ENCODE measurements at regions not wholly inside any gene's neighbourhood (a gene's known extent, or its start where the extent isn't known, plus 50 kb on each side); places are given as distances from the start of the nearest gene placed in this dataset.
A peak's percentile ranks its signal among the peaks of the same experiment; 100 is the strongest.

DNA sequence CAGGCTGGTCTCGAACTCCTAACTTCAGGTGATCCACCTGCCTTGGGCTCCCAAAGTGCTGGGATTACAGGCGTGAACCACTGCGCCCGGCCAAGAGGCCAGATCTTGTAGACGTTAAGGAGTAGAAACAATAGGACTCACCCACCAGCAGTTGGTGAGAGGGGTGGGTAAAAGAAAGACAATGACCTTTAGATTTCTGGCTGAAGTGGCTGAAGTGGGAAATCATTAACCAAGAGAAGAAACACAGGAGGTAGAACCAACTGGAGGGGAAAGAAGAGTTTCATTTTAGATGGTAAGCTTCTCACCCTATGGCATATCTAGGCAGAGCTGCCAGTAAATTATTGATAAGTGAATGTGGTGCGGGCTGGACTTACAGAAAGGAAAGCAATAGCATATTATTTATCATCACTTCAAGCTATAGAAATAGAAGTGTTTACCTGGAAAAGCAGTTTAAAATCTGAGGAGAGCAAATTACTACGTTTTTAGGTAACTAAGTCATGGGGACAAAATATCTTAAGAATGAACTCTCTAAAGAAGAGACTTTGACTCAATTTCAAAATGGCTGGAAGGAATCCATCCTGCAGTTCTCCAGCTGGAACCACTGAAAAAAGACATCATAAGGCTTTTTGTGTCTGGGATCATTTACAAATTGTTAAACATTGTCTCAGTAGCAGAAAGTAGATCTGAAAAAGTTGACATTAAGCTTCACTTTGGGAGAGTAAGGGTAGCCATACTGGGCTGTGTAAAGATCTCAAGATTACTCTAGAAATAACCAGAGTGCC lies 109.6 kb downstream of the ALDH8A1 start:
- H3K27ac Mint-ChIP-seq: no peak overlapping the region
- ATAC-seq: no peak
- H3K4me1 Mint-ChIP-seq: no peaks in the 10 kb centered on the region
- H3K36me3 Mint-ChIP-seq (ENCODE audit: low read depth): no peaks in the 10 kb centered on the region
- H3K27me3 Mint-ChIP-seq: peaks cover 52% of the 10 kb centered on the region
- H3K9me3 ChIP-seq (ENCODE audit: control insufficient read depth, low read length, poor library complexity, severe bottlenecking): no peaks in the 10 kb centered on the region
- no peak for DNase-seq
- H3K4me3 Mint-ChIP-seq: no peak overlapping the region

DNA sequence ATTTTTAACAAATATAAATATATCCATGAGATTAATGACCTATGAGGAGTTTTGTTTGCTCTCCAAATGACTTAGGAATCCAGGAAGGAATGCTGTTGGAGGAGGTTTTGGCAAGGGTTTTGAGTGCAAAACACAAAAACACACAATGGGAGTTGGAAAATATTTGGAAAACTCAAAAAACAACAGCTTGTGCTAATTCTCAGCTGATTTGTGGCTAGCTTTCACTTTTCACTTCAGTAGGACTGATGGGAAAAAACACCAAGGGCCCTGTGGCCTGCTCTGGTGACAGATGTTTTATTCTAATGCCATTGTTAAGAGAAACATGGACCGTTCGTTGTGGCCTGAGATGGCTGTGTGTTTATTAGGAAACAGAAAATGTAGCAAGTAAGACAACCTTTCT lies 113.9 kb downstream of the ALDH8A1 start:
- H3K36me3 Mint-ChIP-seq (ENCODE audit: low read depth): no peaks in the 10 kb centered on the region
- DNase-seq (no peak), ATAC-seq (no peak)
- peaks cover 41% of the 10 kb centered on the region for H3K27me3 Mint-ChIP-seq
- H3K4me1 Mint-ChIP-seq: no peaks in the 10 kb centered on the region
- no peak overlapping the region for H3K4me3 Mint-ChIP-seq
- no peaks in the 10 kb centered on the region for H3K9me3 ChIP-seq (ENCODE audit: control insufficient read depth, low read length, poor library complexity, severe bottlenecking)
- H3K27ac Mint-ChIP-seq: no peak overlapping the region

DNA sequence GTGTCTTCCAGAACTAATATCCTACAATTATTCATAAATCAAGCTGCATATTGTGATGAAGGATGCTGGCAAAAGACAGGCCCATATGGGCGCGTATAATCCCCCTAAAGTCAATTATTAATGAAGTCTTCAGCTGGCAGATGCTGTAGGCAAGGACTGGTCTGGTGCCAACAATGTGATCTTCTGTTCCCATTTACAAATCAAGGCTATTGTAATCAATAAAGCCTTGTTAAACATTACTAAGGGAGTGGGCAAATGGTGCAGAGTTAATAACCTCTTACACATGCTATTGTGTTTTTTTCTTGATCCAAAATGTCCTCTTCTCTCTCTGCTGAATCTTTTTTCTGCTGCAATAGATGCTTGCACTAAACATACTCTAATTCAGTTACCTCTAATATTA lies 119.0 kb downstream of the ALDH8A1 start:
- H3K4me3 Mint-ChIP-seq: no peak overlapping the region
- H3K27me3 Mint-ChIP-seq: peaks cover 12% of the 10 kb centered on the region
- H3K9me3 ChIP-seq (ENCODE audit: control insufficient read depth, low read length, poor library complexity, severe bottlenecking): no peaks in the 10 kb centered on the region
- H3K4me1 Mint-ChIP-seq: no peaks in the 10 kb centered on the region
- no peaks in the 10 kb centered on the region for H3K36me3 Mint-ChIP-seq (ENCODE audit: low read depth)
- DNase-seq: no peak
- H3K27ac Mint-ChIP-seq: no peak overlapping the region
- no peak for ATAC-seq

- peaks cover 10% of the 10 kb centered on the region for H3K27me3 Mint-ChIP-seq
- no peak overlapping the region for H3K4me3 Mint-ChIP-seq
- H3K27ac Mint-ChIP-seq: no peak overlapping the region
- no peaks in the 10 kb centered on the region for H3K9me3 ChIP-seq (ENCODE audit: control insufficient read depth, low read length, poor library complexity, severe bottlenecking)
- no peaks in the 10 kb centered on the region for H3K4me1 Mint-ChIP-seq
- ATAC-seq (no peak), DNase-seq (no peak)
- no peaks in the 10 kb centered on the region for H3K36me3 Mint-ChIP-seq (ENCODE audit: low read depth)
These were observed 119.7 kb downstream of the ALDH8A1 start for GRCh38 chr6:134830194-134830593.

GRCh38 chr6:134828641-134829040 lies 121.3 kb downstream of the ALDH8A1 start:
- Mint-ChIP-seq H3K27me3 (peaks cover 12% of the 10 kb centered on the region), H3K27ac (no peak overlapping the region)

GRCh38 chr6:134826889-134827737 lies 122.8 kb downstream of the ALDH8A1 start:
- peaks cover 4% of the 10 kb centered on the region for H3K4me1 Mint-ChIP-seq
- DNase-seq (no peak), ATAC-seq (no peak)
- H3K9me3 ChIP-seq (ENCODE audit: control insufficient read depth, low read length, poor library complexity, severe bottlenecking): no peaks in the 10 kb centered on the region
- no peak overlapping the region for H3K27ac Mint-ChIP-seq
- no peaks in the 10 kb centered on the region for H3K36me3 Mint-ChIP-seq (ENCODE audit: low read depth)
- no peak overlapping the region for H3K4me3 Mint-ChIP-seq
- H3K27me3 Mint-ChIP-seq: peaks cover 20% of the 10 kb centered on the region

More at GRCh38 chr6:134828641-134829040, 121.3 kb downstream of the ALDH8A1 start:
- no peaks in the 10 kb centered on the region for H3K9me3 ChIP-seq (ENCODE audit: control insufficient read depth, low read length, poor library complexity, severe bottlenecking)
- DNase-seq: no peak
- ATAC-seq: no peak
- no peaks in the 10 kb centered on the region for H3K36me3 Mint-ChIP-seq (ENCODE audit: low read depth)
- no peaks in the 10 kb centered on the region for H3K4me1 Mint-ChIP-seq
- no peak overlapping the region for H3K4me3 Mint-ChIP-seq

DNA sequence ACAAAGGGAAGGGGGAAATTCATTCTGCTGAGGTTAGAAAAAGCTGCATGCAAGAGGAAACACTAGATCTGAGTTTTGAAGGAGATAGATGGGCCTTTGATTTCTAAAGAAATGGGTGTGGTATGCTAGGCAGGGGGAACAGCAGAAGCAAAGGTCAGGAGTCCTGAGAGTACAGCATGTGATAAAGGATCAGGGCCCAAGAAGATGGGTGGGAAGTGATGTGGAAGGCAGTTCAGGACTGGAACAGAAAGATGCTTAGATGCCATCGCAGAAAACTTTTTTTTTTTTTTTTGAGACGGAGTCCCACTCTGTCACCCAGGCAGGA lies 126.2 kb downstream of the ALDH8A1 start:
- H3K4me3 Mint-ChIP-seq: no peak overlapping the region
- H3K27ac Mint-ChIP-seq: no peak overlapping the region
- peaks cover 14% of the 10 kb centered on the region for H3K27me3 Mint-ChIP-seq
- H3K36me3 Mint-ChIP-seq (ENCODE audit: low read depth): no peaks in the 10 kb centered on the region
- no peak for ATAC-seq
- DNase-seq: no peak
- no peaks in the 10 kb centered on the region for H3K9me3 ChIP-seq (ENCODE audit: control insufficient read depth, low read length, poor library complexity, severe bottlenecking)
- peaks cover 4% of the 10 kb centered on the region for H3K4me1 Mint-ChIP-seq

GRCh38 chr6:134822920-134823709 lies 126.8 kb downstream of the ALDH8A1 start:
- no peaks in the 10 kb centered on the region for H3K9me3 ChIP-seq (ENCODE audit: control insufficient read depth, low read length, poor library complexity, severe bottlenecking)
- DNase-seq (no peak), ATAC-seq (peak; percentile 81)
- Mint-ChIP-seq H3K36me3 (ENCODE audit: low read depth) (no peaks in the 10 kb centered on the region), H3K4me3 (no peak overlapping the region), H3K27ac (no peak overlapping the region), H3K4me1 (peaks cover 4% of the 10 kb centered on the region), H3K27me3 (peaks cover 14% of the 10 kb centered on the region)

DNA sequence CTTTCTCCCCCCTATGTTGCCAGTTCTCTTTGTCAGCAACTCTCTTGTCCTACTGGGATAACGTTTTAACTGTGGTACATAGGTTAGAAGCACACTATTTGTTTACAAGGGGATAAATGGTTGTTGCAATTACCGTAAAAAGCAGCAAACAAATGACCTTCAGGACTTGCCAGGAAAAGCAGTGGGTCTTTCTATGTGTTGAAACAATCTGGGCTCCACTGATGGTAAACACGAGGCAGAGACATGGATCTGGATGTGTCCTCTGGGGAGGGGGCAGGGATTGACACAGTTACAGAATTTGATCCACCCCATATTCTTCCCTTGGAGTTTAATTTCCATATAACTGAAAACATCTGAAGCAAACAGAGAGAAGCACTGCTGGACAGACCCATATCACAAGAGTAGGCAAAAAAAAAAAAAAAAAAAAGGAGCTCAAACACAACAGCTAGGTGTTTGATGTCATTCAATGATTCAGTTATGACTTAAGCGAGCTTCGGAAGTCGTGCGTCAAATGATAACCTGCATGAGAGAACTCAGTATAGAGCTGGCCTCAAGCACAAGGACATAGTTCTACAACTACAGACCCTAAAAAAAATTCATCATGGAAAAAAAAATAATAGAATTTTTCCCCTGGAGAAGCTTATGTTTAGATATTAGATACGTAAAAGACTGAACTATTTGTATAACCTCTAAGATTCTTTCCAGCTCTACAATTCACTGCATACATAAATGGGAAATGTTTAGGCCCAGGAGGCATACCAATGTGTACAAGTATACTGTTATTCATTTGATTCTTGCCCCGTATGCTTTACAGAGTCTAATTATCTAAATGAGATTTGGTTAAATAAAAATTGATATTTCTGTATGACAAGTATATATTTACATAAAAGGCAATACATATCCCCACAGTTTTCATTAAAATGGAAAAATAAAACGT lies 127.7 kb downstream of the ALDH8A1 start:
- no peak for ATAC-seq
- no peak for DNase-seq
- H3K9me3 ChIP-seq (ENCODE audit: control insufficient read depth, low read length, poor library complexity, severe bottlenecking): no peaks in the 10 kb centered on the region
- peaks cover 14% of the 10 kb centered on the region for H3K27me3 Mint-ChIP-seq
- H3K4me3 Mint-ChIP-seq: no peak overlapping the region
- no peak overlapping the region for H3K27ac Mint-ChIP-seq
- H3K36me3 Mint-ChIP-seq (ENCODE audit: low read depth): no peaks in the 10 kb centered on the region
- H3K4me1 Mint-ChIP-seq: peaks cover 4% of the 10 kb centered on the region

DNA sequence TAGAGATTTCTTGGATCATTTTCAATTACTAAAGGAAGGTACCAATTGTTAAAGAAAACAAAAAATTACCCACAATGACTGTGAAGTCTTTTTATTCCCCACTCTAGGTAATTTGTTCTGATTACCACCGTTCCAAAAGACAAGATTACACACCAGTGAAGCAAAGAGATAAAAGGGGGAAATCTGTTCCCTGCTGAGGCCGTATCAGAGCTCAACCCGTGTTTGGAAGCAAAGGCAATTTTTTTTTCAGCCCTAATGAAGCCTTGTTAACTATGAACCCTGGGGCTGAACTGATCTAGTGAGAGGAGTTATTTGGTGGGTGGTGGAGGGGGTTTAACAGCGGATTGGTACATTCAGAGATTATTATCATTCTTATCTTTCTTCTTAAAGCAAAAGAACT lies 128.5 kb downstream of the ALDH8A1 start:
- no peaks in the 10 kb centered on the region for H3K36me3 Mint-ChIP-seq (ENCODE audit: low read depth)
- peaks cover 4% of the 10 kb centered on the region for H3K4me1 Mint-ChIP-seq
- DNase-seq: no peak
- no peaks in the 10 kb centered on the region for H3K9me3 ChIP-seq (ENCODE audit: control insufficient read depth, low read length, poor library complexity, severe bottlenecking)
- no peak for ATAC-seq
- H3K27ac Mint-ChIP-seq: no peak overlapping the region
- no peak overlapping the region for H3K4me3 Mint-ChIP-seq
- H3K27me3 Mint-ChIP-seq: peaks cover 14% of the 10 kb centered on the region

GRCh38 chr6:134819863-134820800 lies 129.8 kb downstream of the ALDH8A1 start:
- Mint-ChIP-seq H3K4me1 (peaks cover 4% of the 10 kb centered on the region), H3K27me3 (peaks cover 14% of the 10 kb centered on the region), H3K27ac (peak overlapping the region; percentile 78), H3K4me3 (no peak overlapping the region), H3K36me3 (ENCODE audit: low read depth) (no peaks in the 10 kb centered on the region)
- no peak for ATAC-seq
- H3K9me3 ChIP-seq (ENCODE audit: control insufficient read depth, low read length, poor library complexity, severe bottlenecking): no peaks in the 10 kb centered on the region
- no peak for DNase-seq

- H3K9me3 ChIP-seq (ENCODE audit: control insufficient read depth, low read length, poor library complexity, severe bottlenecking): no peaks in the 10 kb centered on the region
- Mint-ChIP-seq H3K27me3 (peaks cover 8% of the 10 kb centered on the region), H3K36me3 (ENCODE audit: low read depth) (no peaks in the 10 kb centered on the region), H3K4me3 (no peak overlapping the region), H3K4me1 (peaks cover 4% of the 10 kb centered on the region), H3K27ac (no peak overlapping the region)
- DNase-seq: no peak
- no peak for ATAC-seq
These were observed 130.7 kb downstream of the ALDH8A1 start for GRCh38 chr6:134819236-134819635.

Data from T-helper 17 cell (primary cell).